Lower lobe of right lung (tissue), 2 donors: ENCODE measurements at regions not wholly inside any gene's neighbourhood (a gene's known extent, or its start where the extent isn't known, plus 50 kb on each side); places are given as distances from the start of the nearest gene placed in this dataset.
A peak's percentile ranks its signal among the peaks of the same experiment; 100 is the strongest.

Experiments used
- ATAC-seq, 2 donors: fragments of 200-7000 bp; cut with Tn5 transposase; one replicate each; pipeline ENCODE4 v1.9.1; 2020 to 2022; ENCODE audit warnings: mild to moderate bottlenecking in 2 of 2, moderate library complexity in 2 of 2
- DNase-seq: peaks from one replicate; pipeline ENCODE4 v3.0.0-alpha.2; 2020
- H3K27ac ChIP-seq: fragments of 200-600 bp; one replicate; pipeline ENCODE4 v1.8.0; 2022
- H3K27me3 ChIP-seq: fragments of 200-600 bp; one replicate; pipeline ENCODE4 v1.8.0; 2022; ENCODE audit warnings: low read depth
- H3K36me3 ChIP-seq: fragments of 200-600 bp; one replicate; pipeline ENCODE4 v1.8.0; 2022; ENCODE audit warnings: mild to moderate bottlenecking
- H3K4me1 ChIP-seq: fragments of 200-600 bp; one replicate; pipeline ENCODE4 v1.8.0; 2022
- H3K4me3 ChIP-seq: fragments of 200-600 bp; one replicate; pipeline ENCODE4 v1.8.0; 2022; ENCODE audit warnings: mild to moderate bottlenecking
- H3K9me3 ChIP-seq: fragments of 200-600 bp; one replicate; pipeline ENCODE4 v1.8.0; 2022
- intact Hi-C: fragments of 100-400 bp; cut with DNase I; formaldehyde crosslinking; loops from one replicate; pipeline ENCODE4 v1.11.0; 2022
- TF ChIP-seq, protein P1 (sequence below): fragments of 200-600 bp; IDR thresholded peaks from one replicate; pipeline ENCODE4 v1.8.0; 2022; ENCODE audit warnings: antibody characterized with exemption, mild to moderate bottlenecking
- donor health status: DM: no; HTN: yes; CAD: no; lungs with severe emphysema.

DNA sequence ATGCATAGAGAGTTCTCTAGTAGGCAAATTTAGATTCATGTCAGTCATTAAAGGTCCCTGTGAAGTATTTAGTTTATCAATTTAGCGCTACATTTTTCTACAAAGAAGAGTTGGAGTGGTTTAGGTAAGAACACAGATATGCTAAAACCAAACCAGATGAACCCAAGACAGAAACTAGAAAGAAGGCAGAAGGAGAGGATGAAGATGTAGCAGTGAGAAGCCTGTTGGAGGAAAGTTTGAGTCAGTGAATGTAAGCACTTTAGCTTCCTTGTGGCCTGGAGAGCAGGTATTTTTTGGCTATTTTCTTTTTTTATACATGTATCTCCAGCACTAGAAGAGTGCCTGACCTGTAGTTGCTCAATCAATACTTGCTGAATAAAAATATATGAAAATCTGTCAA lies 223.7 kb downstream of the KCNRG start:
- DNase-seq (no peak), ATAC-seq (no peak)
- H3K36me3 ChIP-seq, result no peaks in the 10 kb centered on the region
- no peaks in the 10 kb centered on the region for H3K9me3 ChIP-seq
- H3K4me1 ChIP-seq, result no peaks in the 10 kb centered on the region
- H3K27ac ChIP-seq, result no peak overlapping the region
- no peaks in the 10 kb centered on the region for H3K27me3 ChIP-seq
- H3K4me3 ChIP-seq, result no peak overlapping the region
- intact Hi-C loops, result no loop called here
- TF ChIP-seq, protein P1, sequence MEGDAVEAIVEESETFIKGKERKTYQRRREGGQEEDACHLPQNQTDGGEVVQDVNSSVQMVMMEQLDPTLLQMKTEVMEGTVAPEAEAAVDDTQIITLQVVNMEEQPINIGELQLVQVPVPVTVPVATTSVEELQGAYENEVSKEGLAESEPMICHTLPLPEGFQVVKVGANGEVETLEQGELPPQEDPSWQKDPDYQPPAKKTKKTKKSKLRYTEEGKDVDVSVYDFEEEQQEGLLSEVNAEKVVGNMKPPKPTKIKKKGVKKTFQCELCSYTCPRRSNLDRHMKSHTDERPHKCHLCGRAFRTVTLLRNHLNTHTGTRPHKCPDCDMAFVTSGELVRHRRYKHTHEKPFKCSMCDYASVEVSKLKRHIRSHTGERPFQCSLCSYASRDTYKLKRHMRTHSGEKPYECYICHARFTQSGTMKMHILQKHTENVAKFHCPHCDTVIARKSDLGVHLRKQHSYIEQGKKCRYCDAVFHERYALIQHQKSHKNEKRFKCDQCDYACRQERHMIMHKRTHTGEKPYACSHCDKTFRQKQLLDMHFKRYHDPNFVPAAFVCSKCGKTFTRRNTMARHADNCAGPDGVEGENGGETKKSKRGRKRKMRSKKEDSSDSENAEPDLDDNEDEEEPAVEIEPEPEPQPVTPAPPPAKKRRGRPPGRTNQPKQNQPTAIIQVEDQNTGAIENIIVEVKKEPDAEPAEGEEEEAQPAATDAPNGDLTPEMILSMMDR, result no peak

DNA sequence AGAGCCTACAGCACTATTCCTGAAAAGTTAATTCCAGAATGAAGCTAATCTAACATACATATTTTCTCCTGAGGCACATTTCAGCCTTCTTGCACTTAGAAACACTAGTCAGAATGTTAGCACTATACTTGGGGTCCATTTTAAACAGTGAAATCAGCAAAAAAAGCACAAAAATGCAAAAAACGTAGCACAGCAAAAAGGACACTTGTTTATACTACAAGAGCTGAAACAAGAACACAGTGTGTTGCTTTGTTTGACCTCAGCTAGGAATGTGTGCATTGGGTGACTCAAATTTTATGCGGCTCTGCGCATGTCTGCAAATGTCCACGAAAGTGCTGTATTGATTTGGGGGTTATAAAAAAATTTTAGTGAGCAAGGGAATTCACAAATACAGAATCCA lies 226.2 kb downstream of the KCNRG start:
- Histone ChIP-seq H3K27me3 (no peaks in the 10 kb centered on the region), H3K4me1 (no peaks in the 10 kb centered on the region), H3K27ac (no peak overlapping the region), H3K36me3 (no peaks in the 10 kb centered on the region), H3K9me3 (no peaks in the 10 kb centered on the region), H3K4me3 (no peak overlapping the region)
- intact Hi-C loops, result no loop called here
- TF ChIP-seq, protein P1, result no peak
- DNase-seq (no peak), ATAC-seq (no peak)

DNA sequence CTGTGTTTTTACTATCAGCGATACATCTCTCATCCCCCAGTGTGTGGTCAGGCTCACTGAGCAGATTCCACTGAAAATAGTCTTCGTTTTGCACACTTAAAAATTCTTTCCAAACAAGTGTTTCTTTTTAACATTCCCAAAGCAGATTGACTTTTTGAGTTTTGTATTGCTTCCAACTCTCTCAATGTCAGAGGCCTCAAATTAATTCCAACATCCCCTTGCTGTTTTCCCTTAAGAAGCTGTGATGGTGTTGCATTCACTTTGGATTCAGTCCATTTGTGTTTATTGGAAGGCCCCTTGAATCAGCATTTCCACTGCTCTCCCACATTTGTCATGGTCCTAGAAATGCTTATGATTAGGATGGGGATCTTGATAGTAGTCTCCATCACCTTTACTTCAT lies 228.7 kb downstream of the KCNRG start:
- TF ChIP-seq, protein P1, result no peak
- no peaks in the 10 kb centered on the region for H3K9me3 ChIP-seq
- H3K27ac ChIP-seq, result no peak overlapping the region
- no peaks in the 10 kb centered on the region for H3K36me3 ChIP-seq
- intact Hi-C loops, result no loop called here
- no peak overlapping the region for H3K4me3 ChIP-seq
- H3K27me3 ChIP-seq, result no peaks in the 10 kb centered on the region
- no peaks in the 10 kb centered on the region for H3K4me1 ChIP-seq
- ATAC-seq, result no peak
- no peak for DNase-seq

DNA sequence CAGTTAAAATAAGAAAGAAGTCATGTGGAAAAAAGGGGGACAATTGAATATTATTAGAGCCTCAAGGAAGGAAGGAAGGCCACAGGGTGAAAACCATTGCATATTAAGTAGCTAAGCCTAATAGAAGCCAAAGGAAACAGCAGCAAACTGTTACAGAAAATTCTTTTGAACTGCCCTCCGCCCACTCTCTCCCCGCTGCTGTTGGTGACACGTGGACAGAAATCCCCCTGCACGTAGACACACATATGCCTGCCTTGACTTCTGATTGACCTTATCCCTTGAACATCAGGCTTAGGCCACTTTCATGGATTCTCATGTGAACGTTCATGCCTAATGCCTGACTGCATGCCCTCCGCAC lies 229.1 kb downstream of the KCNRG start:
- no peaks in the 10 kb centered on the region for H3K9me3 ChIP-seq
- H3K4me1 ChIP-seq, result no peaks in the 10 kb centered on the region
- H3K4me3 ChIP-seq, result no peak overlapping the region
- TF ChIP-seq, protein P1, result no peak
- ATAC-seq (no peak), DNase-seq (no peak)
- no peaks in the 10 kb centered on the region for H3K36me3 ChIP-seq
- no peaks in the 10 kb centered on the region for H3K27me3 ChIP-seq
- no peak overlapping the region for H3K27ac ChIP-seq
- intact Hi-C loops, result no loop called here

DNA sequence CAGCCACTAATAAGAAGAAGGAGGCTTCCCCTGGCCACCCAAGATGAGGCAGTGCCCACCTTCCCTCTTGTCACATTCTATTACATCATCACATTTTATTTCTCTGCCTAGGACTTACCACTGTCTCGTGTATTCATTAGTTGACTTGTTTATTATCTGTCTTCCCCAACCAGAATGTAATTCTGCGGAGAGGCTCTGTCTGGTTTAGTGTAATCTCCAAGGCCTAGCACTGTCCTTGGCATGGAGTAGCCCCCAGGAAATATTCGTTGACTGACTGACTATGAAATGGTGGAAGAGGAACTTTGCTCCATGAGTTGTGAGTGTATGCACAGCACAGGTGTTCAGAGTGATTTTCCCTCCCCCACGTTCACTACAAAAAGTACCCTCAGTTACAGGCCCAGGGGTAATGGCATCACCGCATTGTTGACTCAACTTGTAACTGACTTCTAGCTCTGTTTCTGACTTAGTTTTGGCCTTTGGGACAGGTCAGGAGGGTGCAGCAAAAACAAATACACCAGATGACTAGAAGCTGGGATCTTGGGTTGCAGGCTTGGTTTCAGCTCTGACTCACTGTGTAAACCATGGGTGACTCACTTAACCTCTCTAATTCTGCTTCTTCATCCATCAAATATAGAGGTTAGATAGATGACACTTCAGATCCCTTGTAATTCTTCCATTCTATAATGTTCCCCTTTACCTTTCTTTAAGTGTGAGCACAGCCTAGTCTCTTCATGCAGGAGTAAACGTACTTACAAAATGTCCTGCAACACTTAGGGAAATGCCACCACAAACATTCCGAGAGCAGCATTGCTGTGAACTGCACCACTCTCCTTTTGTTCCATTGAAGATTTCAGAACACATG lies 229.7 kb downstream of the KCNRG start:
- DNase-seq (no peak), ATAC-seq (peak; percentile 85 to 95)
- no peaks in the 10 kb centered on the region for H3K9me3 ChIP-seq
- intact Hi-C loops, result no loop called here
- no peaks in the 10 kb centered on the region for H3K36me3 ChIP-seq
- no peak overlapping the region for H3K4me3 ChIP-seq
- TF ChIP-seq, protein P1, result no peak
- H3K27me3 ChIP-seq, result no peaks in the 10 kb centered on the region
- H3K27ac ChIP-seq, result no peak overlapping the region
- H3K4me1 ChIP-seq, result no peaks in the 10 kb centered on the region
